ENCODE measurements at regions not wholly inside any gene's neighbourhood (a gene's known extent, or its start where the extent isn't known, plus 50 kb on each side); places are given as distances from the start of the nearest gene placed in this dataset.
"Not testable (repeated sequence)": the region's sequence is repeated elsewhere in the genome, so short reads cannot be mapped to it uniquely, and the experiment has no call there.

- no peak for DNase-seq
Observed at GRCh38 chr5:159800131-159800840, 116.0 kb upstream of the ADRA1B start.

- DNase-seq = no peak
Observed at GRCh38 chr5:159801303-159801702, 115.0 kb upstream of the ADRA1B start.

GRCh38 chr5:159802661-159803060 is 113.6 kb upstream of the ADRA1B start:
- no peak for DNase-seq

- DNase-seq = no peak
Observed at GRCh38 chr5:159804121-159804520, 112.2 kb upstream of the ADRA1B start.

DNA sequence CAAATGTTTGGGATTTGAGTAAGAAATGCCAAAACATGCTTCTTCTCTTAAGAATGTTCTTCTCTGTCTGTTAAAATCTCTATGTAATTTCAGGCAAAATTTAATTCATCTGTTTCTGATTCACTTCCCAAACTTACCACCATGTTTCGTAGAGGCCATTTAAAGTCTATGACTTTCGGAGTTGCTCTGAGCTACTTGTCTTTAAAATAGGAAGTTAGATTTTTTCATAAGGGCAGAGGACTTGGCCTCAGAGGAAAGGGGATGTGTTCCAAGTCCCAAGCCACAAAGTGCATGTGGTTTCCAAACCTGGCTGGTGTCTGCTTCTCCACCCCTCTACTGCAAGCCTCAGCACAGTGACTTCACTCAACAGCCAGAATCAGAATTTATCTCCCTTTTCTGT is 111.3 kb upstream of the ADRA1B start:
- no peak for DNase-seq

- DNase-seq = not testable (repeated sequence)
Observed at GRCh38 chr5:159807135-159807534, 109.1 kb upstream of the ADRA1B start.

- no peak for DNase-seq
Observed at GRCh38 chr5:159807586-159807985, 108.7 kb upstream of the ADRA1B start.

- DNase-seq = no peak
Observed at GRCh38 chr5:159811712-159812111, 104.6 kb upstream of the ADRA1B start.

DNA sequence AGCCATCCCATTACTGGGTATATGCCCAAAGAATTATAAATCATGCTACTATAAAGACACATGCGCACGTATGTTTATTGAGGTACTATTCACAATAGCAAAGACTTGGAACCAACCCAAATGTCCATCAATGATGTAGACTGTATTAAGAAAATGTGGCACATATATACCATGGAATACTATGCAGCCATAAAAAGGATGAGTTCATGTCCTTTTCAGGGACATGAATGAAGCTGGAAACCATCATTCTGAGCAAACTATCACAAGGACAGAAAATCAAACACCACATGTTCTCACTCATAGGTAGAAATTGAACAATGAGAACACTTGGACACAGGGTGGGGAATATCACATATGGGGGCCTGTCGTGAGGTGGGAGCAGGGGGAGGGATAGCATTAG is 103.5 kb upstream of the ADRA1B start:
- not testable (repeated sequence) for DNase-seq

GRCh38 chr5:159814222-159814621 is 102.1 kb upstream of the ADRA1B start:
- no peak for DNase-seq

- no peak for DNase-seq
Observed at GRCh38 chr5:159814805-159815585, 101.3 kb upstream of the ADRA1B start.

- no peak for DNase-seq
Observed at GRCh38 chr5:159817262-159818029, 98.8 kb upstream of the ADRA1B start.

GRCh38 chr5:159819591-159820411 is 96.5 kb upstream of the ADRA1B start:
- no peak for DNase-seq

DNA sequence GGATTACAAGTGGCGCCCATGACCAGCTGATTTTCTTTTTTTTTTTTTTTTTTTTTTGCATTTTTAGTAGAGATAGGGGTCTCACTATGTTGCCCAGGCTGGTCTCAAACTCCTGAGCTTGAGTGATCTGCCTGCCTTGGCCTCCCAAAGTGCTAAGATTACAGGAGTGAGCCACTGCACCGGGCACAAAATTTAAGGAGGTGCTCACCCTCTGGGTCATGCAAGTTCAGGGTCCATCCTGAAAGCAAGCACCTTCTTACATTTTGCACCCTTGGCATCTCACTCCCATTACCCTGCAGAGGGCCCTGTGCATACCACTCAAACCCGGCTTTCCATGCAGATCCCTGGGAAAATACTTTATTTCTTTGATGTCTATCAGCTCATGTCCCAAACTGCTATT is 95.6 kb upstream of the ADRA1B start:
- no peak for DNase-seq

GRCh38 chr5:159821461-159821940 is 94.8 kb upstream of the ADRA1B start:
- DNase-seq = no peak

GRCh38 chr5:159824188-159825161 is 91.8 kb upstream of the ADRA1B start:
- DNase-seq = no peak

- no peak for DNase-seq
Observed at GRCh38 chr5:159825551-159826051, 90.7 kb upstream of the ADRA1B start.

DNA sequence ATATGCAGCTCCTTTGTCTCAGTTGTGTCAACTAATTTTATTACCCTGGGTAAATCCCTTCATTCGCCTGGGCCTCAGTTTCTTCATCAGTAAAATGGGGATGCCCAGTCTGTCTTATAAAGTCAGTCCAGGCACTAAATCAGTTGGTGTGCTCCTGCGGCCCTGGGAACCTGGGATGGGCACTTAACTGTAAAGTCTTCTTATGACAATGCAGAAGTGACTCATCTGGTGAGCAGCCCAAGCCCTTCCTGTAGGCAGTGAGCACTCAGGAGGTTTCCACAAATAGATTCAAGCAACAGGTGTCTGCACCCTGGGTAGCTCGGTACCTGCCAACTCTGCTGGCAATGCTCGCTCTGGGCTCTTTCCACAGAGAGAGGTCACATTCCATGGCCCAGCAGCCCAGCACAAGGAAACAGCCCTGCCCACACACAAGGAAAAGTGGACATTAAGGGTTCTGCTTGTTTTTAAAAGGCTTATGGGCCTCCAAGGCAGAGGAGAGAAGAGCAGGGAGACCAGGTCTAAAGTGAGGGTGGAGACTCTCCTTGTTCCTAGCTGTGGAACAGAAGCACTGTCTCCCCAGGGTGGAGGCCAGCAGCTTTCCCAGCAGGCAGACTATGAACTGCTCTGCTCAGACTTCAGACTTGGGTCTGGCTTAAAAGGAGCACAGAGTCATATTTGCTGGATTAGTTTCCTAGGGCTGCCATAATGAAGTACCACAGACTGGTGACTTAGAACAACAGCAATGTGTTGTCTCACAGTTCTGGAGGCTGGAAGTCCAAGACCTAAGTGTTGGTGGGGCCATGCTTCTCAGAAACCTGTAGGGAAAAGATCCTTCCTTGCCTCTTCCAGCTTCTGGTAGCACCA is 89.7 kb upstream of the ADRA1B start:
- DNase-seq = no peak

DNA sequence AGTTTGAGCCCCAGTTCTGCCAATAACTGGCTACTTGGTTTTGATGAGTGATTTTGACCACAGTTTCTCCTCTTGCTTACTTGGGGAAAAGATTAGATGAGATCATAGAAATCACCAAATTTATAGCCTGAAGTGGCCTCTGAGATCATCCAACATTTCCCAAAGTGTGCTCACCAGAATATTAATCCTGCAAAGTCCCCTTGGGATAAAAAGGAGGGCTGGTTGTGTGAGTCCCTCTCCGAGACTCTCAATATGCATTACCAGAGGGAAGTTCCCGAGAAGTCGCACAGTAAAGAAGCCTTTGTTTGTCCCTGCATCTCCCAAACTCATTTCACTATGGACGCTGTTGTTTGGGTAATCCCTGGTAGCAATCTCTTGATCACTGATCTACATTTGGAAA is 88.4 kb upstream of the ADRA1B start:
- DNase-seq = no peak

GRCh38 chr5:159832073-159832472 is 84.2 kb upstream of the ADRA1B start:
- DNase-seq = no peak

Data from NCI-H774 (cell line).